IMR-90 (cell line): ENCODE measurements at regions not wholly inside any gene's neighbourhood (a gene's known extent, or its start where the extent isn't known, plus 50 kb on each side); places are given as distances from the start of the nearest gene placed in this dataset.

Experiments used
- BHLHE40 ChIP-seq: fragments of 150-350 bp; IDR thresholded peaks from 2 replicates; pipeline ENCODE4 v1.6.1; 2016; ENCODE audit warnings: mild to moderate bottlenecking, low read depth, low read length
- CEBPB ChIP-seq: IDR thresholded peaks from 2 replicates; pipeline ENCODE4 v1.6.1; 2012; ENCODE audit warnings: low read depth, low read length, improper control_type of control experiment
- CHD1 ChIP-seq: IDR thresholded peaks from 2 replicates; pipeline ENCODE4 v1.6.1; 2012; ENCODE audit warnings: low read depth, low read length, improper control_type of control experiment
- CTCF ChIP-seq: conservative IDR thresholded peaks from 2 replicates; pipeline ENCODE4 v1.5.1; 2012; ENCODE audit warnings: mild to moderate bottlenecking, low read depth, low read length, improper control_type of control experiment
- ELK1 ChIP-seq: fragments of 150-350 bp; IDR thresholded peaks from 2 replicates; pipeline ENCODE4 v1.6.1; 2016; ENCODE audit warnings: low read depth, mild to moderate bottlenecking, low read length, moderate library complexity, borderline replicate concordance
- FOS ChIP-seq: fragments of 150-350 bp; IDR thresholded peaks from 2 replicates; pipeline ENCODE4 v1.6.1; 2016; ENCODE audit warnings: low read depth, low read length
- MAFK ChIP-seq: IDR thresholded peaks from 2 replicates; pipeline ENCODE4 v1.6.1; 2012; ENCODE audit warnings: low read depth, low read length, improper control_type of control experiment
- MAZ ChIP-seq: IDR thresholded peaks from 2 replicates; pipeline ENCODE4 v1.6.1; 2012; ENCODE audit warnings: low read depth, mild to moderate bottlenecking, low read length, improper control_type of control experiment, moderate library complexity, borderline replicate concordance
- MXI1 ChIP-seq: IDR thresholded peaks from 2 replicates; pipeline ENCODE4 v1.6.1; 2012; ENCODE audit warnings: low read depth, mild to moderate bottlenecking, low read length, moderate library complexity, borderline replicate concordance
- POLR2A ChIP-seq: IDR thresholded peaks from 2 replicates; pipeline ENCODE4 v1.6.1; 2012; ENCODE audit warnings: mild to moderate bottlenecking, low read depth, low read length
- RAD21 ChIP-seq: IDR thresholded peaks from 2 replicates; pipeline ENCODE4 v1.6.1; 2012; ENCODE audit warnings: low read length, improper control_type of control experiment
- RFX5 ChIP-seq: IDR thresholded peaks from 2 replicates; pipeline ENCODE4 v1.8.0; 2012; ENCODE audit warnings: low read depth, mild to moderate bottlenecking, low read length, moderate library complexity
- SMC3 ChIP-seq: fragments of 150-350 bp; IDR thresholded peaks from 2 replicates; pipeline ENCODE4 v1.6.1; 2016; ENCODE audit warnings: low read depth, mild to moderate bottlenecking, antibody characterized with exemption, low read length, moderate library complexity
- USF2 ChIP-seq: fragments of 150-350 bp; IDR thresholded peaks from 2 replicates; pipeline ENCODE4 v1.6.1; 2017; ENCODE audit warnings: mild to moderate bottlenecking, antibody characterized with exemption, low read length, low read depth

GRCh38 chr1:81391125-81391828 lies 409.5 kb upstream of the ADGRL2 start:
- TF ChIP-seq SMC3 (no peak), CTCF (no peak), POLR2A (no peak), USF2 (no peak), MAZ (no peak), BHLHE40 (no peak), CEBPB (peak; percentile 15; the same call in 1 of the 2 replicates), FOS (no peak), RFX5 (no peak), CHD1 (no peak), RAD21 (no peak), MXI1 (no peak), MAFK (no peak), ELK1 (no peak)
